SH-SY5Y (cell line): ENCODE measurements at regions not wholly inside any gene's neighbourhood (a gene's known extent, or its start where the extent isn't known, plus 50 kb on each side); places are given as distances from the start of the nearest gene placed in this dataset.

ENCODE experiments used
- GATA2 ChIP-seq: IDR thresholded peaks from 2 replicates; pipeline ENCODE4 v1.6.1; 2011; ENCODE audit warnings: mild to moderate bottlenecking, low read depth, low read length
- GATA3 ChIP-seq: IDR thresholded peaks from 2 replicates; pipeline ENCODE4 v1.6.1; 2011; ENCODE audit warnings: low read depth, mild to moderate bottlenecking, low read length, moderate library complexity

DNA sequence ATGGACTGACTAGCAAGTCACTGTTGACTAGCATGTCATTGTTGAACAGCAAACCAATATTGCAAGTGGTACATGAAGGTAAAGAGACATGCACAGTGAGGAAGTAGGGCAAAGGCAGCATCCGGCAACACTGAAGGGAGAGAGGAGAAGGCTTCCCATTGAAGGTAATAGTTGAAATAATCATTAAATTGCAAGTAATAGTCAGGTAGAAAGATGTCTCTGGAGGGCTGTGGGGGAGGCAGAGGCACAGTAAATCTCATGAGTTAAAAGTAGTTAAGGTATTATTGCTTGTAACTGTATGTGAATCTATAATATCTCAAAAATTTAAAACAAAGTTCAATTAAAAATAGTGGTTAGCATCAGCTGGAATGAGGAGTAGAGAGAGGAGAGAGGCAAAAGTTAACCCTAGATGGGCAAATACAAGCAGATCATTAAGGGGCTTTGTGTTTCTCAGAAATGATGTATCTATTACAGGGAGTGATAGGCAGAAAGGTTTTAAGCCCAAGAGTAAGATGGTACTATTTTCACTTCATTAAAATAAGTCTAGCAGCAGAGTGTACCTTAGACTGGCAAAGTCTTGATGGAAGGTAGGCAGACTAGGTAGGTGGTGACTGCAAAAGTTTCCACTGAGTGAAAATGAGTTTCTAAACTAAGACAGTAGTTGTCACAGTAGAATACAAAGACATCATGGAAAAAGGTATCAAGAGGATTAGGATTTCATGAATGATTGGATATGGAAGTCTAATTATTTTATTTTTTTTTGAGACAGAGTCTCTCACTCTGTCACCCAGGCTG is 776.6 kb downstream of the RAB28 start:
- no peak for TF ChIP-seq GATA3
- no peak for TF ChIP-seq GATA2

DNA sequence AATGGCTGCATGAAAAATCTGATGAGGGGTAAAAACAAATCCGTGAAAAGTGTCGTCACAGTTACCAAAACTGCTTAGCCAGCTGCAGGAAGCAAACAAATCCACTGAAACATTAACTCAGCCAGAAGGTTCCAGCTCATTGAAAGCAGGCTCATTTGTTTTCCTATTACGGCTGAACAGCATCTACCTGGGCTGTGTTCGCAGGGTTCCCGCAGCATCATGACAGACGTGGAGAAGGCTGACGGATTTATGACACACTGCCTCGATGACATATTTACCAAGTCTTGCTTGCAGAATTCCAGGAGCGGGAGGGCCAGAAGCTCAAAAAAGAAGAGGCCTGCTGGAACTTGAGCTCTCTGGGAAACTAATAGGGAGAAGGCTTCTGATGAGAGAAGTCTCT is 781.1 kb downstream of the RAB28 start:
- TF ChIP-seq GATA2 (no peak), GATA3 (no peak)

DNA sequence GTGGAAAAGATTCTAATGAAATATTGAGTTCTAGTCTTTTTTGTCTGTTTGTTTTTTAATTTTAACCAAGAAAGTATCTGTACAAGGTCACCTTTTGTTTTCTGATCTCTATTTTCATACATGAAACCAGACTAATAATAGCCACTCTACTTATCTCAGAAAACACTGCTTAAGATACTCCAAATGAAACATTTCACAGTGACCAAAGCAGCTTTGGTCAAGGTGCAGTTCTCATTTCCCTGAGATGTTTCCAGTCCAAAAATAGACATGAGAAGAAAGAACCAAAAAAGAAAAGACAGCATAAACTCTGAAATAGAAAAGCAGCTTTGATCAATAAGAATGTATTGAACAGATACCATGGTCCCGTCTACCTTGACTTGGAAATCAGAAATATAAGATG is 782.8 kb downstream of the RAB28 start:
- TF ChIP-seq GATA2 (no peak), GATA3 (no peak)

DNA sequence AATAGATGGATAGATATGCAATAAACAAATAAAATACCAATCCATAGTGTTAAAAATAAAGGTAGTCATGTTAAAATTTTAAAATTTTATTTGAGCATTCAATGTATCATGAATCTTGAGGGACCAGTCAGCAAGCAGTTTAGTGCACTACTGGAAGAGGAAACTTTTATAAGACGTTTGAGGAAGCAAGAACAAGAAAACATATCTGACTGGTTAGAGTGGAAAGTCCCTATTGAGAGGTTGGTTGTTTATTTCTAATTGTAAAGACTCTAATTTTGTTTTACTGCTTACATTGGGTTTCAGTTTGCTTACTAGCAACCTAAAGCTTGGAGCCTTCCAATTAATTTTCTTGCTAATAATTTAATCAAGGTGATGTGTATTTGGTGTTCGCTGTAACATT is 786.2 kb downstream of the RAB28 start:
- TF ChIP-seq GATA2 (no peak), GATA3 (no peak)

DNA sequence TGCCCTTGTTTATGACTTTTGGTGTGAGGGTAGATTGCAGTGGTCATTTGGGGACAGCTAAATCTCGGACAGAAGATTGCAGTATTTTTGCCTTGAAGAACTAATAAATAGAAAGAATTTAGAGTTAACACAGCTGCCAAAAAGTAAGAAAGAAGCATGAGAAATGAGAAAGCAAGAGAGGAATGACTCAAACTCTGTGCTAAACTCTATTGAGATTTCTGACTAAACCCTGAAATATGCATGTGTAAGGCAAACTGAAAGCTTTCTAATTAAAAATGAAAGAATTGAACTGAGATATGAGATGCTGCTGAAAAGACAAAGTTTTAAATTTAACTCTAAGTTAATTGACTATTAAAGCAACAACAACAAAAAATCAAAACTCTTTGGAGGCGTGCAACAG is 791.3 kb downstream of the RAB28 start:
- TF ChIP-seq GATA3 (no peak), GATA2 (no peak)

DNA sequence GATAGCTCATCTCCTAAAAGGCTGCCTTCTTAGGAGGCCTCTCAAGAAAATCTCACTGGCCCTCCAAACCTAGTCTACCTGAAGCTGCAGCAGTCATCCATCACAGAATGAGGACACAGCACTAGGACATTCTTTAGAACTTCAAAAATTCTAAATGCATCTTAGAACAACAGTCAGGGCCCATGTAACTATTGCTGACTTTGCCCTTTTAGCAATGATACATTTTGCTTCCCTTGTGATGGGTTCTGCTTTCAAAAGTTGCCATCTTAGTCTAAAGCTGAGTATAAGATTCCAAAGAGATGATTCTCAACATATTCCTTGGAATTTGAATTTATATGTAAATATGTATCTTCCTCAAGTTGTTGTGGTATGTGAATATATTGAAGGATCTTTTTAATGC is 793.0 kb downstream of the RAB28 start:
- TF ChIP-seq GATA2 (no peak), GATA3 (no peak)

DNA sequence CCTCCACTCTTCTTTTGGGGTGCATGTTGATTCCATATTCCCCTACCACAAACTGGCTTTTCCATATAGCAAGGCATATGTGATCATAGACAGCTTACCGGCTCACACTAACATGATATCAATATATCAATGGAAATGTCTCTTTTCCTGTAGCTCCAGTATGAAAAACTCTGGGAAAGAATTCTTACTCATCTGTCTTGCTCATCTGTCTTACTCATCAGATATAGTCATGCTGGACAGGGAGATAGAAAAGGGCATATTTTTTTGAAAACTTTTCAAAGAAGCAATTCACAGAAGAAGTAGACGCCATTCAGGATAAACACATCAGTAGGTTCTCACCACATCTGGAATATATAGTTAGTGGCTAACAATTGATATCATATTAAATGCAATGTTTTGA is 794.7 kb downstream of the RAB28 start:
- TF ChIP-seq GATA3 (no peak), GATA2 (no peak)

DNA sequence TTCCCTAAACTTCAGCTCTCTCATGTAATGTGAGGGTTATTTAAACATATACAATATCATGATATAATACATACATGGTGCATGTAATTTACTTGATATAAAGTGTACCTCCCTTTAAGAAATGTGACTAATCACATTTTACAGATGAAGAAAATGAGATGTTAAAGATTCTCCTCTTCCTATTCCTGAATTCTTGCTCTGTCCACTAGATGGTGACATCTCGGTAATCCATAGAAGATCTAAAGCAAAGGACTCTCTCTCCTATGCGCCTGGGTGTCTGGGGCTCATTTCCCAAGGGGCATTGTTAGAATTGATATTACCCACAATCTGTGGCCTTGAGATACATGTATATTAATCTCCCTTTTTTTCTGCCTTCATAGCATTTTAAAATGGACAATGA is 804.9 kb downstream of the RAB28 start:
- TF ChIP-seq GATA2 (no peak), GATA3 (no peak)

DNA sequence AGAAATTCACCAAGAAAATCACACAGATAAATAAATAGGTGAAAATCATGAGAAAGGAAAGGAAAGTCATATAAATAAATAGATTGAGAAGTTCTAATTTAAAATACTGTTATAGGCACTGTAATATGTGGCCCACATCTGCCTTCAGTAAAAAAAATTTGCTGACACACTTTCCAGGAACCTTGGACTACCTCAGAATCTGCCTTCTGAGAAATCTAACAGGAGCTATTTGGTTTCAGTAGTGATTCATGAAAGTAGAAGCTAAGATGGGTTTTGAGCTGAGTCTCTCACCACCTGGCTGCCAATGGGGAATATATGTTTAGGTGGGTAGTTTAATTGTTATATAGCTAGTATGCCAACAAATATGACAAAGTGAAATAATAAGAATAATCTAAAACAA is 810.0 kb downstream of the RAB28 start:
- TF ChIP-seq GATA2: no peak
- no peak for TF ChIP-seq GATA3

DNA sequence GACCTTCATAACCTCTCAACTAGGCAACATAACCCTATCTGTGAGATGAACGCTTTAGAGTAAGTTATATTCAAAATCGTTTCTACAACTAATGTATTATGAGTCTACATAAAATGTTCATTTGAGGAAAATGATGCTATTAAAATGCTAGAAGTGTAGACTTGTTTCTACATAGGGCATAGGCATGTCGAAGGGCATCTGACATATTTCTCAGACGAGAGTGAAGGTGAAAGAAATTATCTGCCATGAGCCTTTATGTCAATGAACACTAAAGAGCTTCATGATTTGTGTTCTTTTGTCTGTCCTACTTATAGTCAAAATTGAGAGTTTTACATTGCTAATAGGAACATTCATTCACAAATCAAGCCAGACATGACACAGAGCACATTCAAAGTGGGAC is 811.8 kb downstream of the RAB28 start:
- TF ChIP-seq GATA2 (no peak), GATA3 (no peak)

DNA sequence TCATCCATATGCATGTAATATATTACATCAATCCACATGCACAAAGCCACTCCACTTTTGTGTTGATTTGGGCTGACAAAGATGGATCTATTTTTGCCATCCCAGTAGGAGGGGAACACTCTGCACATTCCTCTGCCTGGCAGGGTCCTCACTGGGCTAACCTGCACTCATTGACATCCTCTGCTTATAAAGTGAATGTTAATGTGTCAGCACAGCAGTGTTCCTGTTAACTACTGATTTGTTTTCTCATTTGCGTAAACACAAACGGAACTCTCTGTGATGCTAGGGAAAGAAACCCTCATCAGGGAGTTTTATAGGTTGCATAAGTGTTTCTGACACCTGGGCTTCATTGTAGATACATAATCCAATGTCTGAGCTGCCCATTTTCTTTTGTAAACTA is 826.0 kb downstream of the RAB28 start:
- TF ChIP-seq GATA2 (no peak), GATA3 (no peak)

DNA sequence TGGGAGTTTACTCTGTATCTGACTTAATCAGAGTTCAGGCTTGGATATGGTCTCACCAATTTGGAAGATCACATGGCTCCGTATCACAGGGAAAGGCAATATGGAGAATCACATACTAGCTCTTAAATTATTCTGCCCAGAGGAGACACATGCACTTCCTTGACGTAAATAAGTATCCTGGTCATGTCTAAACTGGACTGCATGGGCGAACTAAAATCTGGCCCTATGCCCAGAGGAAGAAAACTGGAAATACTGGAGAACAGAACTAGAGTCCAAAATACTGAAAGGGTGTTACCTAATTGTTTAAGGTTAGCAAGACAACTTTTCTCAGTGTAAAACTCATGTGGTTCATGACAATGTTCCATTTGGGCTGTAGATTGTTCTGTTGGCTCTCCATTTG is 832.3 kb downstream of the RAB28 start:
- TF ChIP-seq GATA3 (no peak), GATA2 (no peak)

DNA sequence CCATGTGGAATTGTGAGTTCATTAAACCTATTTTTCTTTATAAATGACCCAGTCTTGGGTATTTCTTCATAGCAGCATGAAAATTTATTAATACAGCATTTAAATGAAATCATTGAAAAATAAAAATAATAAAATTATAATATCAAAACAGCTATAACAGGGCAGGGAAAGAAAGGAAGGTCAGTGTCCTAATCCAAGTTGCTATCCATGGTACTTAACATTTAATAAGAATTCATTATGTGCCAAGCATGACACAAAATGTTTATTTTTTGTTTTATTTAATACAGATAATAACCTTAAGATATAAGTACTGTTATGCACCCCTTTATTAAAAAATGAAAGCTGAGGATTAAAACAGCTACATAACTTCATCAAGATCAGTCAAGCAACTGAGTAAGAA is 838.4 kb downstream of the RAB28 start:
- no peak for TF ChIP-seq GATA2
- no peak for TF ChIP-seq GATA3

DNA sequence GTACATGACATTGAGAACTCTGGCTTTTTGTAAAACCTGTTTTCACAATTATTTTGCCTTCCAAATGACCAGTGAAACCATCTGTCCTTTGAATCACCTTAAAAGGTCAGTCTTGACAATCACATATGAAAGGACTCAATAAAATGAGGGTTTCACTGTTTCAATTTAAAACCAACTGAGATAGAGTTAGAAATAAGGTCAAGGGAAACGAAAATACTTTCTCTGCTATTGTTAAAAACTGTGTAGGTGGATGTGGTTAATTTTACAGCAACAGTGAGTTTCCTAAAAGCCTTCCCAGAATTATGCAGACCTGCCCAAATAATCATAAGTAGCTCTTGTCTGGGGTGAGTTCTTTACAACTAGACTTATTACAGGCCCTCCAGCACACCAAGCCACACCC is 839.9 kb downstream of the RAB28 start:
- TF ChIP-seq GATA3 (no peak), GATA2 (no peak)

DNA sequence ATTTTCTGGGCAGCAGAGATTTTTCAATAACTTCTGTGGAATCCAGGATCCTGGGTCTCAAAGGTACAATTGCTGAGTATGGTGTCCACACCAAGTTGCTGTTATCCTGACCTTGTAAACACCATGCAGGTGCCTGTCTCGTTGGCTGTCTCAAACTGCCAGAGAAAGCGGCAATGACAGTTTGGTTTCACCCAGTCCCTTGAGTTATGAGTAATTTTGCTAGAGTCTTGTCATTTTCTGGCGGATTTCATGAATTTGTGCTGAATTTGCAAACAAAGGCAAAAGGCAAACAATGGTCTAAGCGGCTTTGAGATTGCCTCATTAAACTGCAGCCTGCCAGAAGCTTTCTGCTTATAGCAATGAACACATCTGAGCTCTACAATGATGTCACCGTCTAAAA is 847.9 kb downstream of the RAB28 start:
- TF ChIP-seq GATA3 (no peak), GATA2 (no peak)

DNA sequence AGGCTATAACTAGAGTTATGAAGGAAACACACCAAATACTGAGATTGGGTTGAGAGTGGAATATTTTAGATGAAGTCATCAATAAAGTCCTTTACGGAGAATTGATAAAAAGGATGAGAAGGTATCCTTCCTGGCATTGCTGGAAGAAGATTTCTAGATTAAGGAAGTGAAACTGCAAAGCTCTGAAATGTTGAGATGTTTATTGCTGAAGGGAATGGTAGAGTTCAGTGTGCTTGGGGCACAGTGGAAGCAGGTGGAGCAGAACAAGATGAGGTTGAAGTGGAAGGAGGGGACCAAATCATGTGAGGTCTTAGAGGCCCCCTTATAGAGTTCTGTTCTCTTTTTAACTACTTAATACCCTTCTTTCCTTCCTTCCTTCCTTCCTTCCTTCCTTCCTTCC is 848.5 kb downstream of the RAB28 start:
- no peak for TF ChIP-seq GATA2
- TF ChIP-seq GATA3: no peak
